ENCODE measurements at regions not wholly inside any gene's neighbourhood (a gene's known extent, or its start where the extent isn't known, plus 50 kb on each side); places are given as distances from the start of the nearest gene placed in this dataset.

GRCh38 chr15:38042707-38043445 lies 108.4 kb downstream of the TMCO5A start:
- no peak overlapping the region for H3K4me3 ChIP-seq (ENCODE audit: low read depth, low read length)
- TF ChIP-seq CTCF (IDR thresholded peaks at IDR 0.05; ENCODE audit: low read depth, low read length, missing control alignments) = no peak
- DNase-seq (ENCODE audit: low read depth) = no peak

DNA sequence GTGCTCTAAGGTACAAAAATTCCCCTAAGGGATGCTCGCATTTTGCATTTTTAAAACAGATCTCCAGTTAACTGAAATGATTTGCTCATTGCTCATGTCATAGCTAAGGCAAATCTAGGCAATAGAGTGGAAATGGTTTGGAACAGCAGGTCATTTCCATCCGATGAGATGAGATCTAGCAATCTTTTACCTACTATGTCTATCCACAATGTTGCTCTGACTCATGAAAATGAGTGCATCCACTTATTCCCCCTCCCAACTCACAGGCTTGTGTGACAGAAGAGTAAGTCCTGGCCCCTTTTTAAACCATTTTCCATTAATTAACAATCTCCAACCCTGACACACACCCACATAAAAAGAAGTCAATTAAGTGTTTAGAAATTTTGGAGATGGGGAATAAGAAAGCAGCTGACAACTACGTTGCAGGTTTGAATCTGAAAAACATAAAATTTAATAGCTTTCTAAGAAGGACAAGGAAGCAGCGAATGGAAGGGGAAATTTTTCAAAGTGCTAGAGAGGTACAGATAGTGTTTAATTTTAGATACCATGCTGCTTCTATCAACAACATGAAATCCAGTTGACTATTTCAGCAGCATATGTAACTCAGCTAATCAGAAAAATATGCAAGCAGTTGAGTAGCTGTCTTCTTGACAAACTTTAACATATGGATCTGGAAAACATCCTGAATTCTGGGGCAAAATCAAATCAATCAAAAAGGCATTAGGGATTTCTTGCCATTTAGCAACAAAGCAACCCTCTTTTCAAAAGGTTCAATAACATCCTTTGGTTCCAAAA lies 112.0 kb downstream of the TMCO5A start:
- H3K4me3 ChIP-seq (ENCODE audit: low read depth, low read length) = no peak overlapping the region
- TF ChIP-seq CTCF (IDR thresholded peaks at IDR 0.05; ENCODE audit: low read depth, low read length, missing control alignments) = no peak
- no peak for DNase-seq (ENCODE audit: low read depth)

GRCh38 chr15:38048001-38048455 lies 113.6 kb downstream of the TMCO5A start:
- no peak for DNase-seq (ENCODE audit: low read depth)
- no peak overlapping the region for H3K4me3 ChIP-seq (ENCODE audit: low read depth, low read length)
- TF ChIP-seq CTCF (IDR thresholded peaks at IDR 0.05; ENCODE audit: low read depth, low read length, missing control alignments) = no peak

DNA sequence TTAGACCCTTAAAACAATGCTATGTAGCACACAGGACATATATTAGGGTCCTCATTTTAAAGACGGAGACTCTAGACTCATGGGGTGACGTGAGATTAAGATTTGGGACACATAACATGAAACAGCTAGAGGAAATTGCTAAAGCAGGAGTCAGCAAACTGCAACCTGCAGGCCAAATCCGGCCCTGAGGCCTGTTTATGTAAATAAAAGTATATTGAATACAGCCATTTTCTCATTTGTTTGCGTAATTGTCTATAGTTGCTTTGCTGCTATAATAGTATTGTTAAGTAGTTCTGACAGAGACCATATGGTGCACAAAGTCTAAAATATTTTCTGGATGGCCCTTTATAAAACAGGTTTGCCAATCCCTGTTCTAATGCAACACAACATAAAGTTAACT lies 115.5 kb downstream of the TMCO5A start:
- no peak overlapping the region for H3K4me3 ChIP-seq (ENCODE audit: low read depth, low read length)
- TF ChIP-seq CTCF (IDR thresholded peaks at IDR 0.05; ENCODE audit: low read depth, low read length, missing control alignments) = no peak
- no peak for DNase-seq (ENCODE audit: low read depth)

DNA sequence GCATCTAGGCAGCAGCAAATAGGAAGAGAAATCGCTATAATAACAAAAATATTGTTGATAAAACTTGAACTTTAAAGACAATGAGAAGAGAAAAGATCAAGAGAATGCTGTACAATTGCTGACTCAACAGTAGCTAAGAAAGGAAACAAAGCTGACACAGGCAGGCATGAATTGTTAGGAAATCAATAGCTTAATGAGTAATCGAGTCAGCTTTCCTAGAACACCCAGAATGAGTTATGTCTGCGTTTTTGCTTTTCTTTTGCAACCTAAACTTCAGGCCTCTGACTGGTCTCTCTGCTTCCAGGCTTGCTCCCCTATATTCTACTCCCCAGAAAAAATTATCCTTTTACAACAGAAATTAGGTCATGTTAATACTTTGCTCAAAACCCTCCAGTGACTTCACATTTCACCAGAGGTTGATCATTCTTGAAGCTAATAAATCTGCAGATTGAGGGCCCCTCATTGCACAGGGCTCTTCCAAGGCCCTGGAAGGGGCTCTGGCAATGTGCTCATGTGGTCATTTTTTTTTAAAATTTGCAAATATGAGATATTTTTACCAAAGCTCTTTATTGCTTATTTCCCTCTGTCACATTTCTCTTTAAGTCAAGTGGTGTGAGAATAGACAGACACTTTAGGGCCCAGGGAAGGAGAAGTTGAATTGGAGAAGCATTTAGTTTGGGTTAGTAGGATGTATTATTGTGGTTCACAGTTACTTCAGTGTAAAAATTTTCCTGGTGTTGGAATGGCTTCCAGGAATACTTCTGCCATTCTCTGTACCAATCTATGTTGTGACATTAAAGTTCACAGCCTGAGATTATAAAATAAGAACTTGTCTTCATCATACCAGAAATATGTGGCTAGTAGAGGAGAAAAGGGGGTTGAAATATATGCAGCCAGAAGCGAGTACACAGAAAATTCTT lies 116.3 kb downstream of the TMCO5A start:
- no peak overlapping the region for H3K4me3 ChIP-seq (ENCODE audit: low read depth, low read length)
- TF ChIP-seq CTCF (IDR thresholded peaks at IDR 0.05; ENCODE audit: low read depth, low read length, missing control alignments) = no peak
- no peak for DNase-seq (ENCODE audit: low read depth)

DNA sequence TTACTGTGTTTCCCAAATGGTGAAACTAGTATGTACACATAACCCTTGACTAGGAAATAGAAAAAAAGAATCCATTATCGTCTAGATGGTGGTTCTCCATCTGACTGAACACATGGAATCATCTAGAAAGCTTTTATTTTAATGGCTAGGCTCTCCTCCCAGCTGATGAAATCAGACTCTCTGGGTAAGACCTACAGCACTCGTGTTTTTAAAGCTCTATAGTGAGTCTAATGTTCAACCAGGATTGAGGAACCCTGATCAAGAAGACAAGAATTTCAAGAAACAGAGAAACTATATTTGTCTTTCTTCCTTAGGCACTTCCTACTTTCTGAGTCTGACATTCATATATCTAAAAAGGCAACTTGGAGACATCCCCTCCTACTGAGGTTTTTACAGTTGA lies 118.8 kb downstream of the TMCO5A start:
- TF ChIP-seq CTCF (IDR thresholded peaks at IDR 0.05; ENCODE audit: low read depth, low read length, missing control alignments) = no peak
- no peak overlapping the region for H3K4me3 ChIP-seq (ENCODE audit: low read depth, low read length)
- no peak for DNase-seq (ENCODE audit: low read depth)
